PFSK-1 (cell line): ENCODE measurements at regions not wholly inside any gene's neighbourhood (a gene's known extent, or its start where the extent isn't known, plus 50 kb on each side); places are given as distances from the start of the nearest gene placed in this dataset.

Experiments used
- FOXP2 ChIP-seq: optimal IDR thresholded peaks from 2 replicates; pipeline ENCODE3; 2011; ENCODE audit warnings: borderline replicate concordance, control low read depth, inconsistent platforms; ENCODE audit not compliant: insufficient read depth; ENCODE audit errors: extremely low read length, extremely low read depth
- POLR2AphosphoS5 ChIP-seq: IDR thresholded peaks from 2 replicates; pipeline ENCODE4 v1.6.1; 2012; ENCODE audit warnings: low read depth, mild to moderate bottlenecking, control low read depth, low read length, moderate library complexity
- REST ChIP-seq, 2 experiments: IDR thresholded peaks; 2 replicates each; pipeline versions ENCODE4 v1.6.1 to v1.8.0; 2011 to 2012; ENCODE audit warnings: low read depth in 2 of 2, low read length in 2 of 2, control low read depth in 1 of 2, inconsistent platforms in 1 of 2, mild to moderate bottlenecking in 1 of 2, moderate library complexity in 1 of 2; ENCODE audit not compliant: insufficient read depth in 1 of 2
- TAF1 ChIP-seq: IDR thresholded peaks from 2 replicates; pipeline ENCODE4 v1.6.1; 2012; ENCODE audit warnings: low read length, control low read depth, borderline replicate concordance; ENCODE audit not compliant: insufficient read depth

- no peak for TF ChIP-seq REST (IDR thresholded peaks at IDR 0.05; ENCODE audit: insufficient read depth in 1 of 2, low read depth in 2 of 2, low read length in 2 of 2)
- TF ChIP-seq POLR2AphosphoS5 = no peak
- TF ChIP-seq TAF1 = no peak
- no peak for TF ChIP-seq FOXP2
Observed at GRCh38 chr2:65508225-65508624, 75.8 kb upstream of the SPRED2 start.
